ENCODE measurements at regions not wholly inside any gene's neighbourhood (a gene's known extent, or its start where the extent isn't known, plus 50 kb on each side); places are given as distances from the start of the nearest gene placed in this dataset.

DNA sequence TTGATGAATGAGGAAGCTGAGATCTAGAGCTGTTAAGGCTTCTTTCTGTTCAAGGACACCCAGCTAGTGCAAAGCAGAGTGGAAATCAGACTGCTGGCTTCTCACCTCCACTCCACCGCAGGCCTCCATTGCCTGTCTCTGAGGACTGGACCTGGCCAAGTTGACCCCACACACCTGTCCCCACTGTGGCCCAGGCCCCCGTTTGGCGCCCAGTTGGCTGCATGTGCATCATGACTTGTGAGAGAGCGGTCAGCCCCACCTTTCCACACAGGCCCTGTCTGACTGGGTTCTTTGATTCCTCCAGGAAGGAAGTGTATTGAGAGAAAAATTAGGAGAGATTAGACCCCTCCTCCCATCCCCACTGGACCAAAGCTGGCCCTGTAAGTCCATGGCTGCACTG is 206.3 kb upstream of the TLE3 start:
- TF ChIP-seq, protein P1, sequence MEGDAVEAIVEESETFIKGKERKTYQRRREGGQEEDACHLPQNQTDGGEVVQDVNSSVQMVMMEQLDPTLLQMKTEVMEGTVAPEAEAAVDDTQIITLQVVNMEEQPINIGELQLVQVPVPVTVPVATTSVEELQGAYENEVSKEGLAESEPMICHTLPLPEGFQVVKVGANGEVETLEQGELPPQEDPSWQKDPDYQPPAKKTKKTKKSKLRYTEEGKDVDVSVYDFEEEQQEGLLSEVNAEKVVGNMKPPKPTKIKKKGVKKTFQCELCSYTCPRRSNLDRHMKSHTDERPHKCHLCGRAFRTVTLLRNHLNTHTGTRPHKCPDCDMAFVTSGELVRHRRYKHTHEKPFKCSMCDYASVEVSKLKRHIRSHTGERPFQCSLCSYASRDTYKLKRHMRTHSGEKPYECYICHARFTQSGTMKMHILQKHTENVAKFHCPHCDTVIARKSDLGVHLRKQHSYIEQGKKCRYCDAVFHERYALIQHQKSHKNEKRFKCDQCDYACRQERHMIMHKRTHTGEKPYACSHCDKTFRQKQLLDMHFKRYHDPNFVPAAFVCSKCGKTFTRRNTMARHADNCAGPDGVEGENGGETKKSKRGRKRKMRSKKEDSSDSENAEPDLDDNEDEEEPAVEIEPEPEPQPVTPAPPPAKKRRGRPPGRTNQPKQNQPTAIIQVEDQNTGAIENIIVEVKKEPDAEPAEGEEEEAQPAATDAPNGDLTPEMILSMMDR (IDR thresholded peaks at IDR 0.05) = no peak
- TF ChIP-seq POLR2A (IDR thresholded peaks at IDR 0.05) = no peak

All from heart left ventricle (tissue), 13 donors.